Right forelimb (tissue), 1 donor: ENCODE measurements at regions not wholly inside any gene's neighbourhood (a gene's known extent, or its start where the extent isn't known, plus 50 kb on each side); places are given as distances from the start of the nearest gene placed in this dataset.
A peak's percentile ranks its signal among the peaks of the same experiment; 100 is the strongest.

Experiments used
- DNase-seq: peaks from one replicate; pipeline ENCODE4 v3.0.0-alpha.2; 2018

DNA sequence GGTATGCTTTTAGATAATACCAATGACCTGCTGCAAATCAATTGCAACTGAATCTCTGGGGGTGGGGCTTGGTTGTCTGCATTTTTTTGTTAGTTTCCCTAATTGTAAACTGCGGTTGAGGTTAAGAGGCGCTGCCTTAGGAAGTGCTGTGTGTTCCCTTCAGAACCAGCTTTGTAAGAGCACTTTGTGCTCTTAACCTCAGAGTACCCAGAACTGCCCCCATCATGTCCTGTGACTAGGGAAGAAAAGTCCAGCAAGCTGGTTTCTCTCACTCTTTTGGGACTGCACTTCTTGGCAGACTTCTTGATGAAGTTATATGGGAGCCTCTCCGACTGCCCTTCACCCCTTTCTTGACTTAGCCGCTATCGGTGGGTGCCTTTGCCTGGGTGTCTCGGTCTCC is 245.5 kb upstream of the CXCR4 start:
- no peak for DNase-seq

DNA sequence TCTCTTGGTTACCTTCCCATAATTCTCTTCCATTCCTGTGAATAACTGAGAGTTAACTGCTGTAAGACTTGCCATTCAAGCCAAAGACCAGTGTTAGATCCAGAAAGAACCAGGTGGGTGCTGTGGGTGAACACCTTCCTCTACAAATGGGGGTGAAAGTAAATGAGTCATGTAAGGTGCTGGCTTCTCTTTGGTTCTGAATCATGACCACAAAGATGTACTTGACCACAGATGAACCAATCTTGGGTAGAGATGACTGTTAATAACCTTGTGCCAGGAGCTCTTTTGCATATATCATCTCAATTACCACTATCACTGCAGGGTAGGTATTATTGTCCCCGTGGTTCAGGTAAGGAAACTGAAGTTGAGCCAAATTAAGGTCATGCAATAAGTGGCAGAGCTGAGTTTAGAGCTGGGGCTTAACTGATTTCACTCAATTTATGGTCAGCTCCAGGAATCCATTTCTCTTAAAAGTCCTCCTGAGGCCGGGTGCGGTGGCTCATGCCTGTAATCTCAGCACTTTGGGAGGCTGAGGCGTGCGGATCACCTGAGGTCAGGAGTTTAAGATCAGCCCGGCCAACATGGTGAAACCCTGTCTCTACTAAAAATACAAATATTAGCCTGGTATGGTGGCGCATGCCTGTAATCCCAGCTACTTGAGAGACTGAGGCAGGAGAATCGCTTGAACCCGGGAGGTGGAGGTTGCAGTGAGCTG is 244.9 kb upstream of the CXCR4 start:
- DNase-seq = no peak

GRCh38 chr2:136361521-136361920 is 243.6 kb upstream of the CXCR4 start:
- DNase-seq = no peak

DNA sequence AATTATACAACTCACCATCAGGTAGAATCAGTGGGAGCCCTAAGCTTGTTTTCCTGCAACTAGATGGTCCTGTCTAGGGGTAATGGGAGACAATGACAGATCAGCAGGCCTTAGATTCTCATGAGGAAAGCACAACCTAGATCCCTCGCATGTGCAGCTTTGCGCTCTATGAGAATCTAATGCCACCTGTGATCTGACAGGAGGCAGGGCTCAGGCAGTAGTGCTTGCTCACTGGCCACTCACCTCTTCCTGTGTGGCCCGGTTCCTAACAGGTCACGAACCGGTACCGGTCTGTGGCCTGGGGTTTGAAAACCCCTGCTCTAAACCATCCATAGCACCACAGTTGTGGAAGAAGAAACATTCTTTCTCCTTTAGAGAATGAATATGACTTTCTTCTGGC is 242.8 kb upstream of the CXCR4 start:
- no peak for DNase-seq

DNA sequence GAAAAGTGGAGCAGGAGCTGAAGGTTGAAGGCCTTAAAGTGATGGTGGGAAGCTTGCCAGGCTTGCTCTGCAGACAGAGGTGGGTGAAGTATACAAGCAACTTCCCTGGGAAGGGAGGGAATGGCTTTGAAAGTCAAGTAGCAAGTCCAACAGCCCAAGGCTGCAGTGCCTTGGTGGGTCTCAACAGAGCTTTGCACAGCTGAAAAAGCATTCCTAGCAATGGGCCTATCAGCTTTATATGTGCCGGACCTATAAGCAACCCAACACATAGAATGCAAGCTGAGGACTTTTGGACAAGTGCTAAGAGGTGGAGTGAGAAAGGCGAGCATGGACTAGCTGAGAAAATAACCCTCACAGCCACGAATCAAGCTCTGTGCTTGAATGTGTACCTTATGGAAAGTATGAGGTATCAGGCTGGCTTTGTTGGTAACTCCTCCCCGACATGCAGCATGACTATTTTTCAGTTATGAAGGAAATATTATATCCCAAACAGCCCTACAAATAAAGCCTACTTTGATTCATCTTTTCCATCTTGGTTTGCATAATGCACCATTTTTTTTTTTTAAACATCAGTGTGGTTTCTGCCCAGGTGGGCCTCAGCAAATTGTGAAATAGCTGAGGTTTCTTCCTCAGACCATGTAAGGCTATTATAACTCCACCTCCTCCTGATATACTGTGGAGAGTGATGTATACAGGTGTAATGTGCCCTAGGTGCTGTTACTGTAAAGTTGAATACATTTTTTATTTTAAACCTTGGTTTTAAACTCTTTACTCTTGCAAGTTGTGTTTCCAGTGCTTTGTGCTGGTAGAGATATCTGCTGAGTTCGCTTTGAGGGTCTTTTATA is 241.4 kb upstream of the CXCR4 start:
- no peak for DNase-seq

DNA sequence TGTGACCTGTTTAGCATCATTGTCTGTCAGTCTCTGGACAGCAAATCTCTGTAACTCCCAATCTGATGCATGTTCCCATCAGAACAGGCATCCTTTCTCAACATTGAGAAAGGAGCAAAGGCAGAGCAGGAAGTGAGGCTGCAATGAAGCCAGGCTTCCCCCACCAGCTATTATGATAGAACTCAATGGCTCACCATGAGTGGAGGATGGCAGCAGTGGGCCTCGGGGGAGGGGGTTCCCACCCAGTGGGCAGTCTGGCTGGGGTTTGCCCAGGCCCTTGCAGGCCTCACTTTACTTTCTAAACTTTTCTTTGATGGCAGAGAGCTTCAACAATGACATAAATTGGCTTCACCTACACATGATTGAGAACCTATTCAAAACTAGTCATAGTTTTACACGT is 240.6 kb upstream of the CXCR4 start:
- DNase-seq = no peak

GRCh38 chr2:136357007-136357380 is 239.0 kb upstream of the CXCR4 start:
- DNase-seq = no peak

DNA sequence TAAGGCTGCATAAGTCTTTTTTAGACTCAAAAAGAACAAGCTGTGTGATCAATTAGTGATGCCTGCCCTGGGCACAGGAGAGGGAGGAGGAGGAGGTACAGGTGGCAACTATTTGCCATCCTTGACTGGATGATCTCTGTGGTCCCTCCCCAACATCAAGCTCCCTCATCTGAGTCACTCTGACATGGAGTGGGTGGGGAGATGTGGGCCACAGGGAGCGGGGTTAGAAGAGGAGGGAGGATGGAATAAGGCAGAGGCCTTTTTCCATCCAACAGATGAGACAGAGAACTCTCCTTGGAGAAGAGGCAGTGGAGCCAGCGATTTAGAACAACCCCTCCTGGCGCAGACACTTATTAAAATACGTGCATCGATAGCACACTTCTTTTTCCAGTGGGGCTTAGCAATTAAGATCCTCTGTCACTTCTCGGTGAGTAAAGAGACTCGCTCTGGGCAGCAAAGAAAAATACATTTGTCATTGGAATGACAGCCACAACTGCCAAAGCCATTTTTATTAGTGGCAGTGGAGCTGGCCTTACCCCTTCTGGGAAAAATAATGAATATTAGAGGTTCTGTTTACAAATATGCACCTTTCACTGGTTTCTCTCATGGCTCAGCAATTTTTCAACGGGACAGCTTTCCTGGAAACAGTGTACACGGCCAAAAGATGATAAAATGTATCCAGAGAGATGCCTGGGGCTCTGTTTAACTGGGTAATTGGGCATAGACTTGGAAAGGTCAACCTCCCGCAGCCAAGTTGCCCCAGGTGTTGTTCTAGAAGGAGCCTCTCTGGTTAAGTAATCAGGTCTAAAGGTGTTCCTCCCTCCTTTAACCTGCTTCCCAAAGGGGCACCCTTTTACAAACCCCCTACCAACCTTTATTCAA is 238.4 kb upstream of the CXCR4 start:
- DNase-seq = no peak

DNA sequence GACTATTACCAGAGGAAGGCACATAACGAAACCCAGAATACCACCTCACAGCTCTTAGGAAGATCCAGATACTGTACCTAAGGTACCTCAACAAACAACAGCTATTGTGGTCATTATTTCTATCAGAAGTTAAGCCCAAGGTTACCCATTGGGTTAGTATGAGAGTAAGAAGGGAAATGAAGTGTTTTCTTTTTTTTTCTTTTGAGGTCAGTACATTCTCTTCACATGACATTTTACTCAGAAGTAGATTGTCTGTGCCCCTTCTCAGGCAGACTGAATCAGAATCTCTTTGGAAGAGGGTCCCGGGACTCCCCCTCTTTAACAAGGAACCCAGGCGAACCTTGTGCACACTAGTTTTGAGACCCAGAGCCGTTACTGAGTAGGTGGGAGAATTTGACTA is 233.7 kb upstream of the CXCR4 start:
- DNase-seq = no peak

DNA sequence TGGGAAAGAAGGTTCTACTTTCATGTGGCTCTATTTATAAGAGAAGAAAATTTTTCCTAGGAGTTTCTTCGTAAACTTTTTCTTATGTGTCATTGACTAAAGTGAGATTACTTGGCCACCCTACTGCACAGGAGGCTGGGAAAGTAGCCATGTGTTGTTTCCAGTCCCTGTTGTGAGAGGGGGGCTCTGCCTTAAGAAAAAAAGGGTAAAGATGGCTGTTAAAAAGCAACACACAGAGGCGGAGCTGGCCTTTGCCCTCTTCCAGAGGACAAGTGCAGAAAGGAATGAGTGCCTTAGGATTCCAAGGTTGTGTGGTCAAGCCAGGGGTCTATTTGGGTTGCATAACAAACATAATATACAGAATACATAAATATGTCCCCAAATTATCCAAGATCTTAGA is 230.0 kb upstream of the CXCR4 start:
- DNase-seq = no peak

DNA sequence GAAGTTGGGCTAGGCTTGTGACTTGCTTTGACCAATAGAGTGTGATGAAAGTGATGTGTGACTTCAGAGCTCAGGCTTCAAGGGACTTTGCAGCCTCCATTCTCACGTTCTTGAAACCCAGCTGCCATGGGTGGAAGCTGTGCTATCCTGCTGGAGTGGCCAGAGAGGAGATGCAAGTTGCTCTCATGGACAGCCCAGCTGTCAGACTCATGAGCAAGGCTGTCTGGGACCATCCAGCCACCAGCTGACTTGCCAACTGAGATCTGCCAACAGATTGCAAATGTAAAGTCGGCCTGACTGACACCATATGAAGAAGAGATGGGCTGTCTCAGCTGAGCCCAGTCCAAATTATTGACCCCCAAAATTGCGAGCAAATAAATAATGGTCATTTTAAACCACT is 226.4 kb upstream of the CXCR4 start:
- DNase-seq = no peak

GRCh38 chr2:136342138-136342537 is 224.2 kb upstream of the CXCR4 start:
- DNase-seq = peak; percentile 50

DNA sequence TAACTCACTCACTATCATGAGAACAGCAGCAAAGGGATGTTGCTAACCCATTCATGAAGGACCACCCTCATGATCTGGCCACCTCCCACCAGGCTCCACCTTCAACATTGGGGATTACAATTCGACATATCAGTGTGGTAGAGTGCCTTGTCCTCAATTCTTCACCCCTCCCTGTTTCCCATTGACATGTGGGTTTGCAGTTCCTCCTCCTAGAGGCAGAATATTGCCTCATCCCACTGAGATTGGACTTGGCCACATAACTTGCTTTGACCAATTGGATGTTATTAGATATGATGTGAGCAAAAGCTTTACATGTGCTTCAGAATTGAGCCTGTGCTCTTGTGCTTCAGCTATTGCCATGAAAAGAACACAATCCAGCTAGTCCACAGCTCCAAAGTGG is 217.0 kb upstream of the CXCR4 start:
- no peak for DNase-seq

GRCh38 chr2:136332436-136333095 is 214.6 kb upstream of the CXCR4 start:
- DNase-seq = no peak

DNA sequence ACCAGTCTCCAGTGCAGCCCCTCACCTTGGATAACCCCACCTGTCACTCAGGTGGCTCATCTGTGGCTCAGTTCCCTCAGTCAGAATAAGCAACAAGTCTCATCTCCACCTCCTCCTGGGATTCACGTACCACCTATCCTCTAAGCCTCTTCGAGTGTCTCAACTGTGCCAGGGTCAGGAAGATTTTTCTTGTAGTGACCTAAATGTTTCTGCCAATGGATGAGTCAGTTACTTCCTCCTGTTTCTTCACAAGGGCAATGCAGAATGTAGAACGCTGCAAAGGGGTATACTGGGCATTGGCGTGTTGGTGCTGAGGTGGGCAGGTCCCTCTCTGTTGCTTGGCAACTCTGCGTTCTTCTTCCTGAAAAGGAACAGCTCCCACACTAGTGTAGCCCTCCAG is 213.3 kb upstream of the CXCR4 start:
- no peak for DNase-seq

GRCh38 chr2:136328207-136328795 is 210.4 kb upstream of the CXCR4 start:
- no peak for DNase-seq

GRCh38 chr2:136327162-136327852 is 209.4 kb upstream of the CXCR4 start:
- DNase-seq = no peak

DNA sequence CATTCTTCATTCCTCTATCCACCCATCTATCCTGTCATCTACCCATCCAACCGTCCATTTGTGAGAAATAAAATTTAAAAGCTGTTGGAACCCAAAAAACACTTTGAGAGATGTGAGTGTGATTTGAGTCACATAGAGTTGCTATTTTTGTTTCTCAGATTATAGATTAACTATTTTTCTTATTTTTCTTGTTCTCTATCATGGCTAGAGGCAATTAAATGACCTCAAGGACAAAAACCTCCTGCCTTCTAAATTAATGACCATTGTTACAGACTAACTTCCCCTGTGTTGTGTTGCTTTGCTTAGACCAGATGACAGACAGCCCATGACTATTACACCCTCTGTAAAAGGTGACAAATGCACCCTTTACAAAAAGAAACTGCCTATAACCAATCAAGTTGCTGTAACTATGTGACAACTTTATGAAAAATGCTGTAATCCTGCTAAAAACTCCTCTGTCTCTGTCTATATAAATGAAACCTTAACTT is 207.9 kb upstream of the CXCR4 start:
- DNase-seq = no peak

DNA sequence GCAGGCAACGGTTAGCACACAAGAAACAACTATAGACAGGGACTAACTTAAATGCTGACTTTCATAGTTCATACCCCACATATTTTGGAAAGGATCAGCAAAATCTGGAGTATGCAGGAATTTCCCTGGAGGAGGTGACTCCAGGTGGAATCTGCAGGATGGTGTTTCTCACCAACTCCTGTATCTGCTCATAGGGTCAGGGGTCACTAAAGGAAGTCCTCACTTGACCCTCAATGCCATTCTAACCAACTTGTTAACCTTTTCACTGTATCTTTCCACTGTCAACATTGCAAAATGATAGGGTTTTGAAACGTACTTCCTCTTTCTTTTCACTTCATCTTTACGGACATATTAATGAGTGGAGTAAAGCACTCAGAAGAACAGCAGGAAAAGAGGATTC is 207.0 kb upstream of the CXCR4 start:
- DNase-seq = no peak

GRCh38 chr2:136323935-136324334 is 206.0 kb upstream of the CXCR4 start:
- no peak for DNase-seq

- DNase-seq = no peak
Measured at GRCh38 chr2:136323195-136323594, 205.2 kb upstream of the CXCR4 start.

DNA sequence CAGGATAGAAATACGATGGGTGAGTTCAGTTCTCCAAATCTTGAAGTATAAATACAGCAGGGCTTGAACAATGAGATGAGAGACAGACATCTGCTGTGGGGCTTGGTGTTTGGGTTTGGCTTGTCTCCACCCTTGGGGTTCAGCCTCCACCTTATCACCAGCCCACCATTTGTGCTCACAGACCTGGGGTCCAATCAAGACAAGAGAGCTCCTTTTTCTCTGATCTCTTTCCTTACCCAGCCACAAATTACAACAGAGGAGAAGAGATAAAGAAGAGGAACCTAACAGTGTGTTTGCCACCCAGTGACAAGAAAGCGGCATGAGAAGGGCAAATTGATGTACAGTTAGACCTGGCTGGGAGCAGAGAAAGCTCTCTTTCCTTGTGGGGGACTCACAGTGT is 204.5 kb upstream of the CXCR4 start:
- no peak for DNase-seq
